GM19468 (cell line): ENCODE measurements at regions not wholly inside any gene's neighbourhood (a gene's known extent, or its start where the extent isn't known, plus 50 kb on each side); places are given as distances from the start of the nearest gene placed in this dataset.
"Not testable (repeated sequence)": the region's sequence is repeated elsewhere in the genome, so short reads cannot be mapped to it uniquely, and the experiment has no call there.

ENCODE experiments used
- ATAC-seq: cut with Tn5 transposase; IDR thresholded peaks from one replicate; pipeline ENCODE4 v1.9.1; 2021; ENCODE audit warnings: mild to moderate bottlenecking, moderate library complexity, moderate number of reproducible peaks; ENCODE audit not compliant: unreplicated experiment; ENCODE audit errors: extremely low read depth

DNA sequence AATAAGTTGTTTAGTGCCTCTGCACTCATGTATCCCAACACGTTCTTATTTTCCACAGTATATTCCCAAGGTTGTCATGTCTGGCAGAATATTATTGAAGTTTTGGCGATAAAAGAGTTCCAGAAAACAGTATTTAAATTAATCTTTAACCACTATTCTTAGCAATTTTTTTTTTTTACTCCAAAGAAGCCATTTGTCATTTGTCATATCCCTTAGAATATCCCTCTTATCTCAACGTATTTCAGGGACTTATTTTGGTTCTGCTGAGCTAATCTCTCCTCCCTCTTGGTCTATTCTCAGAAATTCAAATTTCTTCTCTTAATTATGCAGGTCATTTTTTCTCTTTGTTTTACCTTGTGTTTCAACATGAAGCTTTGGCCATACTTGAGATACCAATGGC is 643.4 kb downstream of the ANKRD7 start:
- ATAC-seq, result no peak

- not testable (repeated sequence) for ATAC-seq
Observed at GRCh38 chr7:118869141-118869540, 644.6 kb downstream of the ANKRD7 start.

- ATAC-seq, result no peak
Observed at GRCh38 chr7:118870187-118870586, 645.7 kb downstream of the ANKRD7 start.

GRCh38 chr7:118872568-118872967 is 648.1 kb downstream of the ANKRD7 start:
- ATAC-seq, result no peak

DNA sequence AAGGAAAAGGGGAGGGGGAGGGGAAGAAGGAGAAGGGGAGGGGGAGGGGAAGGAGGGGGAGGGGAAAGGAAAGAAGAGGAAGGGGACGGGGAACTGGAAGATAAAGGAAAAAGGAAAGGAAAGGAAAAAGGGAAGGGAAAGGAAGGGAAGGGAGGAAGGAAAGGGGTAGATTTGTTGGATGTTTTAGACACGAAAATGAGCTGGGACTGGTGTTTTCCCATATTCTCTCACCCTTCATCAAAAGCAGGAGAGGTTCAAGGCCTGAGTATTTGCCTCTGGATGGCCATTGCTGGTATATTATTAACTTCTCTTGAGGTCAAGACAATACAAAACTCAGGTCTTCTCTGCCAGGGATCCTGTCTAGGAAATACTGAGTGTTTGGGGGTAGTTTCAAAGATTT is 652.7 kb downstream of the ANKRD7 start:
- ATAC-seq, result no peak

GRCh38 chr7:118878336-118878735 is 653.8 kb downstream of the ANKRD7 start:
- no peak for ATAC-seq

GRCh38 chr7:118898284-118898683 is 673.8 kb downstream of the ANKRD7 start:
- ATAC-seq, result no peak

GRCh38 chr7:118902600-118902999 is 678.1 kb downstream of the ANKRD7 start:
- ATAC-seq, result no peak

DNA sequence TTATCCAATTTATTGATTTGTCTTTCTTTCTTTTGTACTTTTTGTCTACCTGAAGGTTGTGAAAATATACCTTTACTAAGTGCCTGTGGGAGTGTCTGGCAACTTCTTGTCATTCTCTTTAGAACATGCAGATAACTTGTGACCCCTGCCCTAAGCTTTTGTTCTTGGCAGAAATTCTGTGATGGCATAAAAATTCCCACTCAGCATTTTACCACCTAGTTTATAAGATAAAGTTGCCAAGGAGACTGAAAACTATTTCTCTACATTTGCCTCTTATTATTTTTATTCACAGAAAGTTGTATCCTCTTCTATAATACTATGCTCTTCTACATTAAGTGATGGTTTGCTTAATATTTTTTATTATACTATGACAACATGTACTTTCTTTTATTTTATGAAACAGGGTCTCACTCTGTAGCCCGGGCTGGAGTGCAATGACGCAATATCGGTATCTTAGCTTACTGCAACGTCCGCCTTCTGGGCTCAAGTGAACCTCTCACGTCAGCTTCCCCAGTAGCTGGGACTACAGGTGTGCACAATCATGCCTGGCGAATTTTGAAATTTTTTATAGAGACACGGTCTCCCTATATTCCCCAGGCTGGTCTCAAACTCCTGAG is 683.5 kb downstream of the ANKRD7 start:
- ATAC-seq, result no peak

DNA sequence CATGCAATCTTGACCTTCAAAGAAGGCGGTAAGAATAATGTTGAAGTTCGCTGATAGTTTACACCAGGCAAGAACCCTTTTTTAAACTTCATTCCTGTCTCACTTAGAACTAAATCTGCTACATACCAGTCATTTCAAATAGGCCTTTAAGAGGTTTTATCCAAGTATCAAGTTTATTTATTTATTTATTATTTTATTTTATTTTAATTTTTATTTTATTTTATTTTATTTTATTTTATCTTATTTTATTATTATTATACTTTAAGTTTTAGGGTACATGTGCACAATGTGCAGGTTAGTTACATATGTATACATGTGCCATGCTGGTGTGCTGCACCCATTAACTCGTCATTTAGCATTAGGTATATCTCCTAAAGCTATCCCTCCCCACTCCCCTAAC is 691.6 kb downstream of the ANKRD7 start:
- ATAC-seq, result not testable (repeated sequence)

DNA sequence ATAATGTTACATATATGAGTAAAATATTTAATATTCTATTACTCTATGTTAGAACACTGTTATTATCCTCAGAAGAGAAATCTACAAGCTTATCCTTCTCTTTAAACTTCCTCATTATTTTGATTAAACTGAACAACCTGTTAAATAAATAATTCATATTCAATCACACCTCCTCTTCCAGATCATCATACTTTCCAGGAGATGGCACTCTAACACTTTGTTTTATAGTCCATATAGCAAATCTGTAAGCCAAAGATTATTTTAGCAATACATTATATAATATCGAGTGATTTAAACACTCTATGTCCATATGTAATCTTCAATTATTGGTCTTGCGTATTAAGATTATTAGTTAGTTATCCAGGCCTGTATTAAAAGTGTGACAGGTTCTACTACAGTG is 694.1 kb downstream of the ANKRD7 start:
- ATAC-seq, result no peak

DNA sequence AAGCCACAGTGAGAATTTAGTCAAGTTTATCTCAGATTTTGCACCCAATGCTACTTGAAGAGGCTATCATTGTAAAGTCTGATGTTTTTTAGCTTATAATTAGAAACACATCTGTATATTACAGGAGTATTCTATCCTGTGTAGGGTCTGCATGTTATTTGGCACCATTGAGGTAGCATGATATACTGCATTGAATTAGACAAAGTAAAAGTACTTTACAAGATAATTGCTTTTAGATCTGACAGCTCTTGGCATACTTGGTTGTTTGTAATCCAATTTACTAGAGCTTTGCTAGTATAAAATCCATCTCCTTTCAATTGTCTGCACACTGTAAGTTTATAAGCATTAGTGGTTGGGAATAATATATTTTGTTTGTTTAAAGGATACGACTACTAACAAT is 714.3 kb downstream of the ANKRD7 start:
- ATAC-seq, result no peak

GRCh38 chr7:118944271-118944670 is 719.8 kb downstream of the ANKRD7 start:
- no peak for ATAC-seq

GRCh38 chr7:118945911-118946682 is 721.6 kb downstream of the ANKRD7 start:
- no peak for ATAC-seq

DNA sequence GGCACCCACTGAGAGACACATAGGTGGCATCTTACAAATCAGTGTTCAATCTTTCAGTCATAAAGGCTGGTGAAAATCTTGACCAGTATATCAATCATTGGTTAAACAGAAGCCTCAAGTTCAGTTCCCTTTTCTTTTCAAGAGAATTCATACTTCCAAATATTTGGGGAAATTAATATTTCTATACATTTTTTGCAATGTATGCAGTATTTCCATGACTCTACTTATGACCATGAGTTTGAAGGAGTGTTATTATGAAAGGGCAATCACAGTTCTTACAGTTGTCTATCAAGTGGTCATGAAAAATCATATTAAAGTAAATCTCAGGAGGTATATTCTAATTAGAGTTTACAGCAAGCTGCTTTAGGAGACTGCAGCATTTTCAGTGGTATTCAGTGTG is 724.0 kb downstream of the ANKRD7 start:
- ATAC-seq, result no peak

- no peak for ATAC-seq
Observed at GRCh38 chr7:118949031-118949430, 724.5 kb downstream of the ANKRD7 start.

GRCh38 chr7:118956285-118956684 is 731.8 kb downstream of the ANKRD7 start:
- ATAC-seq, result not testable (repeated sequence)

- no peak for ATAC-seq
Observed at GRCh38 chr7:118969370-118969769, 744.9 kb downstream of the ANKRD7 start.

- no peak for ATAC-seq
Observed at GRCh38 chr7:118971706-118972105, 747.2 kb downstream of the ANKRD7 start.

DNA sequence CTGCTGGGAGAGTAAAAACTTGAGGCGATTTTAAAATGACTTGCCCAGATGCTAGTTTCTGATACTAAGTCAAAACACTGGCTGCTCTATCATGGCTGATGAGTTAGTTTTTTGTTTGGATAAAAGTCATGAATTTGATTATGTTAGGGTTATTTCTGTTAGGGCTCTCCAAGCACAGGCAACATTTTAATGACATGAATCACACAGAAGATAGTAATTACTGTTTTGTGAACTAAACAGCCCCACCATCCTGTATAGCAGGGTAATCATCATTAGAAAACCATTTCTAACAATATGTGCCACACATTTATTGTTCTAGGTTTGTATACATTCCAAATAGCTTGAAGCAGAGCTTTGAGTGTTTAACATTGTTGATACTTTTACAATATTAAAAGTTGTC is 750.3 kb downstream of the ANKRD7 start:
- ATAC-seq, result no peak

GRCh38 chr7:118995350-118995749 is 770.8 kb downstream of the ANKRD7 start:
- no peak for ATAC-seq

DNA sequence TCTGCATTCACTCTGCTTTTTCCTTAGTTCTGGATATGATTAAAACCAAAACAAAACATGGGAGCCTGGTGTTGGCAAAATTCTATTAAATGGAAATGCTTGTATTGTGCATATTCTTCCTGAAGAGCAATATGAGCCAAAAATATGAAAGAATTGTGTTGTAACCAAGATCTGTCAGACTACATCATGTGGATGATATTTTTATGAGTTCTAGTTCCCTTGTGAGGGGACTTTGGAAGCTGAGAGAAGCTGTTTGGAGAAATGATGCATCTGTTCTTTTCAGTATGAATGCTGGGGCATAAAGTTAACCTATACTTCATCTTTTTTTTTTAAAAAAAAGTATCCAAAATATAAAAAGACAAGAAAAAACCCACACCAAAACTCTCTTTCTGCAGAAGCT is 782.7 kb downstream of the ANKRD7 start:
- no peak for ATAC-seq
